Activated CD4-positive, CD25-positive, alpha-beta regulatory T cell treated with anti-CD3 and anti-CD28 coated beads, Interleukin-2, amount 50 U/mL, for 24 hours (primary cell): ENCODE measurements at regions not wholly inside any gene's neighbourhood (a gene's known extent, or its start where the extent isn't known, plus 50 kb on each side); places are given as distances from the start of the nearest gene placed in this dataset.
"Not testable (repeated sequence)": the region's sequence is repeated elsewhere in the genome, so short reads cannot be mapped to it uniquely, and the experiment has no call there.

Experiments used
- ATAC-seq, 2 donors: fragments of 150-1000 bp; cut with Tn5 transposase; one replicate each; pipeline ENCODE4 v1.10.0; 2021; ENCODE audit warnings: mild to moderate bottlenecking in 1 of 2, moderate library complexity in 1 of 2

DNA sequence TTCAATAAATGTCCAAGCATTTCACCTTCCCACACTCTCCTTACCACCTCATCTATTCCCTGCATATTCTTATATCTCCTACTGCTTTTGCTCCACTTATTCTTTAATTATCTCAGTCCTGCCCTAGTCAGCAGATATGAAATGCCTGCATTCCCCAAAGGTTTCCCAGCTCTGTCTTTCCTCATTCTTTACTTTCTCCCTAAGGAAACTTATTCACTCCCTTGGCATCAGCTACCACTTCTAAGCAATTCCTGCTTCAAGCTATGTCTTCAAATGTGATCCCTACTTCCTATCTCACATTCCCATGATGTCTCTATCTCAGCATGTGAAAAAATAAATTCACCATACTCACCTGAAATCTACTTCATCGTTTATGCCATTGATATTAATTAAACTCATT lies 111.8 kb downstream of the CAPZA3 start:
- ATAC-seq, result no peak

GRCh38 chr12:18850752-18851151 lies 112.8 kb downstream of the CAPZA3 start:
- no peak for ATAC-seq

DNA sequence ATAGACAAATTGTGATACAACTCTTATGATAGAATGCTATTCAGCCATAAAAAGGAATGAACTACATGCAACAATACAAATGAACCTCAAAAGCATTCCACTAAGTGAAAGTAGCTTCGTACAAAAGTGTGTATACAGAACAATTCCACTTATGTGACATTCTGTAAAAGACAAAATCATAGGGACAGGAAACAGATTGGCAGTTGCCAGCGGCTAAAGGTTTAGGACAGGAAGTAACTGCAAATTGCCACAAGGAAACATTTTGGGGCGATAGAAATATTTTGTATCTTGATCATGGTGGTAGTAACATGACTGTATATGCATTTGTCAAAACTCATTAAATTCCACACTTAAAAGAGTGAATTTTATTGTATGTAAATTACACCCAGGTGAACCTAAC lies 113.4 kb downstream of the CAPZA3 start:
- ATAC-seq, result no peak

DNA sequence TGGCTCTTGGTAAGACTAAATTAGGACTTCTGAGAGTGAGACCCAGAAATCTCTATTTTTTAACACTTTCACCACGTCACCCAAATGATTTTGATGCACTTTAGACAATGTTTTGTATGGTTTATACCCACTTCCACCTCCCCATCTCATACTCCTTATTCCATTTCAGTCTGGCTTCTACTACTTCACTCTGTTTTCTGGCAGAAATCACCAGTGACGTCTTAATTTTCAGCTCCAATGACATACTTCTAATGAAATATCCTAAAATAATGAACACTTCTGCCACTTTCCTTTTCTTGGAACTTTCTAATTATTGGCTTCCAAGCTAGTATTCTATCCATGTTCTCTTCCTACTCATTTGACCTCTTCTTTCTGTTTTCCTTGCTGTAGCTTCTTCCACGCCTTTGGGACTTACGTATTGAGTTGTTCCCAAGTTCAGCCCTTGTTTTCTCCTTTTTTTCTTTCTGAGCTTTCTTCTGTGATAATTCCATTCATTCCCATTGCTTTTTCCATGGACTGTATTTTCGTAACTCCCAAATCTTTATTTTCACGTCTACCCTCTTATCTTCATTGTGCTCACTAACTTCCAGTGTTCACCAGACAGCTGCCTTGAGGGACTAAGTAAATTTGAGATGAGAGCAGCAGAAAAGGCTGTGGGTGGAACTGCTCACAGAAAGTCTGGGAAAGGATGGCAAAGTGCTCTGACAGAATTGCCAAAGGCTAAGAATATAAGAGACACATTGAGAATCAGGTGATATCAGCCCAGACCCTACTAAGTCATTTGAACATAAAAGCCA lies 115.8 kb downstream of the CAPZA3 start:
- no peak for ATAC-seq

DNA sequence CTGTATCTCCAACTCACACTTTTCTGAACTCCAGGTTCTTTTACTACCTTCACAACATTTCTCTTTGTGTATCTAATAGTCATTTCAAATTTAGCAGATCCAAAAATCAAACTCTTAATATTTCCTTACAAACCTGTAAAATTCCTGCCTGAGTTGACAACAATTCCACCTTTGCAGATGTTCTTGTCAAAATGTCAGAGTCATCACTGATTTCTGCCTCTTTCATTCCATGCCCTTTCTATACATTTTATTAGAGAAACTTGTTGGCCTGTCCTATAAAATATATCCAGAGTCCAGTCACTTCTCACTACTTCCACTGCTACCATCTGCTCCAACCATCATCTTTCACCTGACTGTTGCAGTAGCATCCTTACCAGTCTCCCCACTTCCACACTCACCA lies 119.7 kb downstream of the CAPZA3 start:
- no peak for ATAC-seq

- ATAC-seq, result no peak
Observed at GRCh38 chr12:18859400-18859799, 121.5 kb downstream of the CAPZA3 start.

GRCh38 chr12:18861287-18861858 lies 123.5 kb downstream of the CAPZA3 start:
- ATAC-seq, result no peak

GRCh38 chr12:18863769-18864500 lies 126.0 kb downstream of the CAPZA3 start:
- no peak for ATAC-seq

DNA sequence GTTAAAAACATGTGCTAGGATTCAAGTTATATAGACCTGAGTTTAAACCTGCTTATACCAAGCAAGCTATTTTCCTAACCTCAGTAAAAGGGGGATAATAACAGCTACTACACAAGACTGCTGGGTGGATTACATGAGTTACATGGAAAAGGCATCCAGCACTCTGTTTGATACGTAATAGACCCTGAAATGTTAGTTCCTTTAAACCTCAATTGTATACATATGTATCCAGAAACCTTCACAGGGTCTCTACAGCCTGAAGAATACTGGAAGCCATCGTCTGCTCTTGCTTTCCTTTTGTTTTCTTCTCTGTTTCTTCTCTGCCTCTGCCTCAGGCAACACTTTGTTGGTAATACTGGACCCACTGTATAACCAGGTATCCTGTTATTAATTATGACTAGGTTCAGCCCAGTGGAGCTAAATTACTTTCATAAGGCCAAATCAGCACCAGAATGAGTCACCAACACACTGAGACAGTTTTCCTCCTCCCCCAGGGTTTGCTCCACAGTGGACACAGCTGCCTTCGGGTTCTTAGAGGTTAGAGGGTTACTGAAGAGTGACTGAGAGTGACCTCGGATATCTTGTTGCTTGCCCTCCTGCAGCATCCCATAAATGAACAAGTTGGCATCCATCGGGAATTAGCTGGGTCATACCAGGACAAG lies 127.1 kb downstream of the CAPZA3 start:
- ATAC-seq, result no peak

DNA sequence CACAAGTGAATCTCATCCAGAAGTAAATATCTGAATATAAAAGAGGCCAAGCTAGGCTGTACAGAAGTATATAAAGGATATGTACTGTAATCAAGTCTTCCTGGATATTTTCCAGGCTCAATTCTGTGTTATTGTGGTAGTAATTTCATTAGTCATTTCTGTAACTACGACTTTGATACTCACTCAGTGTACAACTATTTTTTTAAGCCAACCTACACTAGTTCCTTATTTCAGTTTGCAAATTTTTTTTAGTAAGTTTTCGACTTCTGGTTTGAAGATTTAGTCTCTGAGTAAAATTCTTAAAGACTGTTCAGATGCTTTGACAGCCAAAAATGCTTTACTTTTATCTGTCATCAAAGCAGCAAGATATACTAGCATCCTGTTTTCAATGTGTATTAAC lies 130.8 kb downstream of the CAPZA3 start:
- ATAC-seq, result no peak

- no peak for ATAC-seq
Observed at GRCh38 chr12:18872770-18873169, 134.9 kb downstream of the CAPZA3 start.

DNA sequence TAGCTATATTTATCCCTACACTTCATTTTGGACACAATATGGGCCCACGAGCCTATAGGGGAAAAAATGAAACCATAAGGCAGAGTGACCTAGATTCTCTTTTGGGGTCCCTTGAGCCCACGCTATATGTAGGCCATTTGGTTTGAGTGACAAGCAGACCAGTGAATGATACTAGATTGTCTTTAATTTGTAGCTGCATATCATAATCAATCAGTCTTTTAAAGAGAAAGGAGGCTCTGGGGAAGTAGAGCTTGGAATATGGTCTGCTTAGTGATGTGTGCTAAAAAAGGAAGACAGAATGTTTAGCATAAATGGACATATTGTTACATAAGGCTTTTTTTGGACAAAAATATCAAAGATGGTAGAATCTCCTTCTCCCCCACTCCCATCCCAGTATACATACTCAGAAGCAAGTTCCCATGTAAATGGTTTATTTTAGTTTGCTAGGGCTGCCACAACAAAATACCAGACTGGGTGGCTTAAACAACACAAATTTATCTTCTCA lies 140.8 kb downstream of the CAPZA3 start:
- no peak for ATAC-seq

DNA sequence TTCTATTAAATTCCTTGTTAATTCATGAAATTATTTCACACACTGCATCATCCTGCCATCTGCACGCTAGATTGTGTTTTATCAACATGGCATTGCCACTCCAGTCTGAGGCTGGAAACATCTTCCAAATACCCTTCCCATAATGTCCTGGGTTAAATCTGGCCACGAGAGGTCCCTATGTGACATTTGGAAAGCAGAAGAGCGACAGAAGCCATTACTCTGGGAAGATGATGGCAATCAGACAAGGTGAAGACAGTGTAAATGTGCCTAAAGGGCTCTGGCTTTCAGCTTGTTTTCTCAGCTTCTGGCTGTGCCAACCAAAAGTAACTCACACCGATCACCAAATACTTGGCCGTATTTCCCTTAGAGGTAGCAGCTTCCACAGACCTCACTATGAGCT lies 144.8 kb downstream of the CAPZA3 start:
- ATAC-seq, result no peak

DNA sequence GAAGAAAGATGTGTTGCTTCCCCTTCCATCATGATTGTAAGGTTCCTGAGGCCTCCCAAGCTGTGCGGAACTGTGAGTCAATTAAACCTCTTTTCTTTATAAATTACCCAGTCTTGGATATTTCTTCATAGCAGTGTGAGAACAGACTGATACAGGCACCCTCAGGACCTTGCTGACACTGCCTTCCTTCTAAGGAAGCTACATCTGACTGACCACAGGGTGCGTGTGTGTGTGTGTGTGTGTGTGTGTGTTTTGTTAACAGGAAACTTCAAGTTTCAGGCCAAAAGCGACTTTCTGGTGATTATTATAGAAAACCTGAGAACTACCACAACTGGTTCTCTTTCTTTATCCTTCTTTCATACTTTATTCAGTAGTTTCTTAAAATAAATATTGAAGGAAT lies 149.0 kb downstream of the CAPZA3 start:
- ATAC-seq, result no peak

DNA sequence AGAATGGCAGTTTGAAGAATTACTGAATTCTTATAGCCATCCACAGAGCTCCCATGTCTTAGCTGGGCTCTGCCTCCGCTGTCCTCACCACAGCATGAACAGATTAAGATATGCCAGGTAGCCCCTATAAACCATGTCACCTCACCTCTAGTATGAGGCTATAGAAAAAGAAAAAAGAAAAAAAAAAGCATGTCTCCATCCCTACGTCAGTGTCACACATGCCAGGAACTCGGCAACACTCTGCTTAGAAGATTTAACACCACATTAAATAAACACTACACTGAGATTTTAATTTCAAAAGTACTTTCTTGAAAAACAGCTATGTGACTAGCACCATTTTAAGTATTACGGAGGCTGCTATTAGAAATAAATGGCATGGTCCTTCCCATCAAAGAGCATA lies 149.4 kb downstream of the CAPZA3 start:
- no peak for ATAC-seq

DNA sequence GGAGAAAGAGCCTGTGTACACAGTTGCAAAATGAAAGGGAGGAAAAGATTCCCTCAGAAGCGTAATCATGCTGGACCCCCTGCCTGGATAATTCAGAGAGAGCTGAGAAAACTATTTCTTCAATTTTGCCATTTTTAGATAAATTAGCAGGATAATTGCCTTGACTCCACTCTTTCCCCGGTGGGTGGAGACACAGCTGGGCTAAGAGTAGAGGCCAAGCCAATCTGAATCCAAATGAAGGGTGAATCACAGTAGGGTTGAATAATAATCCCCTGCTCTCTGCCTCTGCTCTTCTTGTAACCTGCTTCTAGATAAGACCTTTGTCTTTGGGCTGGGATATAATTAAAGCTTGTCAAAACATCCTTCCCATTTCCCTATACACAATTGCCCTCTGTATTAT lies 150.1 kb downstream of the CAPZA3 start:
- no peak for ATAC-seq

DNA sequence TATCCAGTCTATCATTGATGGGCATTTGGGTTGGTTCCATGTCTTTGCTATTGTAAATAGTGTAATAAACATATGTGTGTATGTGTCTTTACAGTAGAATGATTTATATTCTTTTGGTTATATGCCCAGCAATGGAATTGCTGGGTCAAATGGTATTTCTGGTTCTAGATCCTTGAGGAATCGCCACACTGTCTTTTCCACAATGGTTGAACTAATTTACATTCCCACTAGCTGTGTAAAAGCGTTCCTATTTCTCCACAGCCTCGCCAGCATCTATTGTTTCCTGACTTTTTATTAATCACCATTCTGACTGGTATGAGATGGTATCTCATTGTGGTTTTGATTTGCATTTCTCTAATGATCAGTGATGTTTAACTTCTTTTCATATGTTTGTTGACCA lies 152.7 kb downstream of the CAPZA3 start:
- ATAC-seq, result not testable (repeated sequence)

DNA sequence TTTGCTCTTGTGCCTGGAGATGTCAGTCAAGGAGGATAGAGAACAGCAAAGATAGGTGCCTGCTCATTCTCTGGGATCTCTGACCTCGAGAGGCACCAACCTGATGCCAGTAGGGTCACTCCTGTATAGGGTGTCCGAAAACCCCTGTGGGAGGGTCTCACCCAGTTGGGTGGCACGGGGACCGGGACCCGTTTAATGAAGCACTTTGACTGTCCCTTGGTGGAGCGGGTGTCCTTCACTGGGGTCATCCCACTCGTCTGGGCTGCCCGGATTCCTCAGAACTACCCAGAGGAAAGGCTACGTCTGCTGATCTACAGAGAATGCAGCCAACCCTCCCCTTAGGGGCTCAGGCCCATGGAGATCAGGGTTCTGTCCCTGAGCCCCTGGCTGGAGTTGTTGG lies 157.6 kb downstream of the CAPZA3 start:
- ATAC-seq, result no peak

GRCh38 chr12:18895946-18896345 lies 158.0 kb downstream of the CAPZA3 start:
- ATAC-seq, result no peak

DNA sequence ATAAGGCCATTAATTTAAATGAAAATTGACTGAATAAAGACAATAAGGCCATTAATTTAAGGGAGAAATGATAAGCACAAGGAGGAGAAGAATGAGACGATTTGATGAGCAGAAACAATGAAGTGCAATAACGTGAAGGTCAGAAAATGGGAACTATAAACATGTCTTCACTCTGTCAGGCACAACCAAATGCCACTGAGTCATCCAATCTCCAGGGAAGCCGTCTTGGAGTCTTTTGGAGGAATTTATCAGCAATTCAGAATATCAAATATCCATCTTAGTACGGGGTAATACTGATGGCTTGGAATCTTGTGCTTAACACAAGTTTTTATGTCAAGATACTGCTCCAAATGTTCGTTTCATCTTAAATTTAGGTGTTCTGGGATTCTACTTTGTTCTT lies 159.9 kb downstream of the CAPZA3 start:
- no peak for ATAC-seq

GRCh38 chr12:18898470-18898869 lies 160.6 kb downstream of the CAPZA3 start:
- ATAC-seq, result no peak

DNA sequence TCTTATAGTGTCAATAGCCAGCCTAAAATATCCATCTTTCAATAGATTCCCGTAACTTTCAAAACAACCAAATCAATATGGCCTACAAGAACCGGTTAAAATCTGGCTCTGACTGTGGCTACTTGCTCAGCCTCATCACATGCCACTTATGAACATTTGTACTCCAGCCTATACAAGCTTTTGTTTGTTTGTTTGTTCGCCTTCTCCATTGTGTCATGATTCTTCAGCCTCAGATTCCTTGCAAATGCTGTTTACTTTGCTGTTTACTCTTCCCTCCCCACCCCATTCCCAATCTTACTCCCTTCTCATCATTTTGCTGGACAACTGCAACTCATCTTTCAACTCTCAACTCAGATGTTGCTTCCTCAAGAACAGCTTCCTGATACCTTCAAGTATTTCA lies 161.2 kb downstream of the CAPZA3 start:
- ATAC-seq, result no peak

GRCh38 chr12:18899678-18900317 lies 161.9 kb downstream of the CAPZA3 start:
- no peak for ATAC-seq
